Epithelial cell of esophagus (primary cell): ENCODE measurements at regions not wholly inside any gene's neighbourhood (a gene's known extent, or its start where the extent isn't known, plus 50 kb on each side); places are given as distances from the start of the nearest gene placed in this dataset.
A peak's percentile ranks its signal among the peaks of the same experiment; 100 is the strongest.

Experiments
- DNase-seq: peaks from one replicate; pipeline ENCODE4 v3.0.0; 2010; ENCODE audit warnings: low read depth
- H3K4me3 ChIP-seq: 2 replicates; pipeline ENCODE4 v1.5.1; 2011; ENCODE audit warnings: mild to moderate bottlenecking, low read length, control low read depth
- TF ChIP-seq, protein P1 (sequence below): IDR thresholded peaks from 2 replicates; pipeline ENCODE4 v1.5.1; 2011; ENCODE audit warnings: low read depth, mild to moderate bottlenecking, low read length, control low read depth, inconsistent platforms; ENCODE audit not compliant: insufficient read depth; ENCODE audit errors: missing control alignments

DNA sequence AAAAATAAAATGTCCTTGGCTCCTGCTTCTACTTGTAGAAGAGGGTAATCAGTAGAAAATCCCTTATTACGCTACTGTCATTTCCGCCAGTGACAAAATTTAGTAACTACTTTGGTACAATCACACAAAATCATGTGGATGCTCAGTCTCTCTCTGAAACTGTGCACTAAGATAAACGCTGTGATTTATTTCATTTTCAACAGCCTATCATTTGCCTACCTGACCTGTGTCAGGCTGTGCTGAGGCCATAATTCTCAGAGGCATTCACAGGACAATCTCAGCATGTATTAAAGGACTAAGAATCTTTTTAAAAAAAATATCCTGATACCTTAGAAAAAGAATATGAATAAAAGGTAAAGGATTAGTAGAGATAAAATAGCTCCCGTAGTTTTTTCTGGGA, 226.0 kb downstream of the RASSF9 start:
- no peak overlapping the region for H3K4me3 ChIP-seq
- DNase-seq, result no peak
- TF ChIP-seq, protein P1, sequence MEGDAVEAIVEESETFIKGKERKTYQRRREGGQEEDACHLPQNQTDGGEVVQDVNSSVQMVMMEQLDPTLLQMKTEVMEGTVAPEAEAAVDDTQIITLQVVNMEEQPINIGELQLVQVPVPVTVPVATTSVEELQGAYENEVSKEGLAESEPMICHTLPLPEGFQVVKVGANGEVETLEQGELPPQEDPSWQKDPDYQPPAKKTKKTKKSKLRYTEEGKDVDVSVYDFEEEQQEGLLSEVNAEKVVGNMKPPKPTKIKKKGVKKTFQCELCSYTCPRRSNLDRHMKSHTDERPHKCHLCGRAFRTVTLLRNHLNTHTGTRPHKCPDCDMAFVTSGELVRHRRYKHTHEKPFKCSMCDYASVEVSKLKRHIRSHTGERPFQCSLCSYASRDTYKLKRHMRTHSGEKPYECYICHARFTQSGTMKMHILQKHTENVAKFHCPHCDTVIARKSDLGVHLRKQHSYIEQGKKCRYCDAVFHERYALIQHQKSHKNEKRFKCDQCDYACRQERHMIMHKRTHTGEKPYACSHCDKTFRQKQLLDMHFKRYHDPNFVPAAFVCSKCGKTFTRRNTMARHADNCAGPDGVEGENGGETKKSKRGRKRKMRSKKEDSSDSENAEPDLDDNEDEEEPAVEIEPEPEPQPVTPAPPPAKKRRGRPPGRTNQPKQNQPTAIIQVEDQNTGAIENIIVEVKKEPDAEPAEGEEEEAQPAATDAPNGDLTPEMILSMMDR, result no peak

DNA sequence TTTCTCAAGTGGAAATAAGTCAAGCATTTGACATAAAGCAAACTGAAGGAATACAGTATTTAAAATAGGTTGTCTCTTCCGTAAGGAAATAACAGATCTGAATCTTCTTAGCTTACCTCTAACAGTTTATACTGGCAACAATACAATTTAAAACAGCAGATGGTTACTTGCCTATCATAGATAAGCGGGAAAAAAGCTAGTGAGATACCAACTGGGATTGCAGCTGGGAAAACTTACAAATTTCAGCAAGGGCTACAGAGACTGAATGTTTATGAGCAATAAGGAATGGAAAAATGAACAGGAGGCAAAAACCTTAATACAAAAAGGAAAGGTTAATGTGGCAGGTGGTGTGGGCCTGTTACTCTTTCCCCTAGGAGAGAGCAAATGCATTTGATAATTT, 220.0 kb downstream of the RASSF9 start:
- TF ChIP-seq, protein P1, result no peak

DNA sequence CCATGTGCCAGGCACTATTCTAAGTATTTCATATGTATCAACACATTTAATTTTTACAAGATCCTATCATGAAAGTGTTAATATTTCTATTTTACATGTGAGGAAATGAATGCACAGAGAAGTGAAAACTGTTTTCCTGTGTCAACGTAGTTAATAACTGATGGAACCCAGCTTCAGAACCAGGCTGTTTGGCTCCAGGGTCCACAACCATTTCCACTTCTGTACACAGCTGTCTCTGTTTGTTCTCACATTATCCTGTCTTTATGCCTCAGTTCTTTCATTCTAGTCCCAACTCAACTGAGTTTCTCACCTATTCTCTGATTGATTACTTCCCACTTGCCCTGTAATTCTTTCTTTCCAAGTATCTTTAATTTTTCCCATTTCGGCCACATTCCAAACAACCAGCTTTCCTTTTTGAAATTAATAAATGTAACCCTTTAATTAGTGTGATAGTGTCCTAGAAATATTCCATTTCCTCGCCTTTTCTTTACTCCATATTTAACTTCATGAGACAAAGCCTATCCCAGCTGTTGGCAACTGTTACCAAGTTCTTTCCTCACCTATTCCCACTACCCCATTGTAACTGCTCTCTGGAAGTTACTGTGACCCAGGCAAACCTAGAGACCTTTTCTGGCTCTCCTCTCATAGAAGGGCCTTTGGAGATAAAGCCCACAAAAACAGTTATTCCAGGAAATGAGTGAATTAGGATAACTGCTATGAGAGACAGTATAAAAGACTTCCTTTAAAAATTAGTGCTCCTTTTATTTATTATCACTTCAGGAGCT, 218.7 kb downstream of the RASSF9 start:
- no peak for DNase-seq
- H3K4me3 ChIP-seq, result no peak overlapping the region
- TF ChIP-seq, protein P1, result no peak

More for the DNA sequence above, 220.0 kb downstream of the RASSF9 start:
- H3K4me3 ChIP-seq, result no peak overlapping the region
- no peak for DNase-seq

DNA sequence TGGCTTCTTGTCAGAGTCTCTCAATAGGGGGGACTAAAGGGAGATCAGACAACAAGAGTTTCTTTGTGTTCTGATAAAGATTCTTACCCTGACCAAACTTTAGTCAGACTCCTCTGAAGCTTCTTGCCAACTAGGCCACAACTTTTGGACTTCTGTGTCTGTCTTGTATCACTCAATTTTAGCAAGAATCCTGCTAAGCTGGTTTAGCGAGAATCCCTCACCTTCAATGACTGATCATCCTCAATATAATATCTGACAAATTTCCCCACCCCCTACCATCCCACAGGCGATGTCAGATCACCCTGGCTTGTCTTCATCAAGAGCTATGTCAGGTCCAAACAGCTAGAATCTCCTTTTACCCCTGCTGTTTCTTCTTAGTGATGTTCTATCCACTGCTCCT, 215.2 kb downstream of the RASSF9 start:
- no peak overlapping the region for H3K4me3 ChIP-seq
- TF ChIP-seq, protein P1, result no peak
- DNase-seq, result peak; percentile 73

DNA sequence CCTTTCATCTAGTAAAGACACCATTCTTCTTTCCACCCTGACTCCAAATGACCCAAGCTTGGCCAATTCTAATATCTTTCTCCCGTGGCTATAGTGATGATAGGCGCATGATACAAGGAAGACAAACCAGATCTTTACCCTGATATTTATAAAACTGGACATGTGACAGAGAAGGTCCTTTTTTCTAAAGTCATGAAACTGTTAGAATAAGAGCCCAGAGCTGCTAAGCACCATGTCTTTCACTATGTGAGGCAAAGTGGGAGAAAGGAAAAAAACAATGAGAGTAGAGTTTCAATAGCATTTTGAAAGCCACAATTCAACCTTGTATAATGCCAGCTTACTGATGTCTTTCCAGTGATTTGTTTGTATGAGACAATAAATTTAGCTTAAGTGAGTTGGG, 212.4 kb downstream of the RASSF9 start:
- no peak for DNase-seq
- no peak overlapping the region for H3K4me3 ChIP-seq
- TF ChIP-seq, protein P1, result no peak

DNA sequence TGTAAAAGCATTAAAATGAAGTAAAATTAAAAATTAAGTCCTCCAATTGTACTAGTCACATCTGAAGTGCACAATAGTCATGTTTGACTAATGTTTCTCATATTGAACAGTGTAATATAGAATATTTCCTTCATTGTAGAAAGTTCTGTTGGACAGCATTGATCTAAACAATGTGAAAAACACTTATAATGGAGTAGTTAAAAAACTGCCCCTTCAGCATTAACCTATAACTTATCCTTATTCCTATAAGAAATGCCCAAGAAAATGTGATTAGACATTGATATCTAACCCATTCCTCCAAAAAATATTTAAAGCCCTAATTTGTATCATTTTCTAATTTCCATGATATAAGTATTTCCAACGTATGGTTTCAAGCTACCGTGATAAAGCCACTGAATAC, 210.7 kb downstream of the RASSF9 start:
- TF ChIP-seq, protein P1, result no peak
- DNase-seq, result no peak
- H3K4me3 ChIP-seq, result no peak overlapping the region
